IMR-90 (cell line): ENCODE measurements at regions not wholly inside any gene's neighbourhood (a gene's known extent, or its start where the extent isn't known, plus 50 kb on each side); places are given as distances from the start of the nearest gene placed in this dataset.

Experiments
- ATAC-seq: fragments of 200-7000 bp; cut with Tn5 transposase; 2 replicates; pipeline ENCODE4 v1.9.1; 2020; ENCODE audit warnings: low read depth, mild to moderate bottlenecking, moderate library complexity
- BruUV-seq: library from RNA; stranded (reverse); fragments of 400-500 nt; replicated peaks from 2 replicates; lab custom pipeline; 2021; lab: Mats Ljungman, UMichigan
- CTCF ChIA-PET: fragments of 300-600 bp; formaldehyde crosslinking; extraction: SDS; loops from one replicate; lab custom pipeline; 2021; ENCODE audit warnings: antibody characterized with exemption; lab: Yijun Ruan, JAX
- POLR2A ChIA-PET: fragments of 300-600 bp; sonication (Branson Sonifier 250); formaldehyde crosslinking; loops from one replicate; lab custom pipeline; 2022; ENCODE audit warnings: antibody characterized with exemption; ENCODE audit not compliant: unreplicated experiment; lab: Charles Lee
- DNase-seq: peaks from one replicate; pipeline ENCODE4 v3.0.0; 2013
- H2AFZ ChIP-seq: replicated peaks from 2 replicates; pipeline ENCODE3; 2013; ENCODE audit warnings: low read length, mild to moderate bottlenecking; ENCODE audit not compliant: poor library complexity
- H2AK5ac ChIP-seq: 2 replicates; pipeline ENCODE4 v1.6.1; 2013; ENCODE audit warnings: low read depth, low read length, inconsistent platforms
- H2AK9ac ChIP-seq: replicated peaks from 2 replicates; pipeline ENCODE3; 2013; ENCODE audit warnings: mild to moderate bottlenecking, low read depth, low read length, moderate library complexity; ENCODE audit not compliant: poor library complexity
- H2BK120ac ChIP-seq: 2 replicates; pipeline ENCODE4 v1.6.1; 2013; ENCODE audit warnings: low read depth, low read length, inconsistent platforms
- H2BK15ac ChIP-seq: 3 replicates; pipeline ENCODE4 v1.6.1; 2013; ENCODE audit warnings: low read depth, low read length, inconsistent platforms
- H2BK20ac ChIP-seq: 2 replicates; pipeline ENCODE4 v1.6.1; 2013; ENCODE audit warnings: low read depth, mild to moderate bottlenecking, inconsistent platforms, low read length, moderate library complexity
- H2BK5ac ChIP-seq: 2 replicates; pipeline ENCODE4 v1.6.1; 2013; ENCODE audit warnings: mild to moderate bottlenecking, low read depth, low read length, inconsistent platforms; ENCODE audit not compliant: poor library complexity, severe bottlenecking
- H3K14ac ChIP-seq: replicated peaks from 2 replicates; pipeline ENCODE4 v1.6.1; 2013; ENCODE audit warnings: low read depth, low read length, inconsistent platforms
- H3K18ac ChIP-seq: 2 replicates; pipeline ENCODE4 v1.6.1; 2013; ENCODE audit warnings: low read depth, low read length, control low read depth
- H3K23ac ChIP-seq: 2 replicates; pipeline ENCODE4 v1.6.1; 2013; ENCODE audit warnings: low read depth, low read length, inconsistent platforms
- H3K27ac ChIP-seq: 2 replicates; pipeline ENCODE4 v1.5.1; 2013; ENCODE audit warnings: mild to moderate bottlenecking, control low read depth, low read length; ENCODE audit not compliant: insufficient read depth
- H3K27me3 ChIP-seq: 2 replicates; pipeline ENCODE4 v1.6.1; 2013; ENCODE audit warnings: low read length; ENCODE audit not compliant: control insufficient read depth, insufficient read depth
- H3K36me3 ChIP-seq: 2 replicates; pipeline ENCODE4 v1.6.1; 2013; ENCODE audit warnings: low read length, mixed read lengths; ENCODE audit not compliant: control insufficient read depth, insufficient read depth
- H3K4ac ChIP-seq: 2 replicates; pipeline ENCODE4 v1.6.1; 2013; ENCODE audit warnings: low read depth, low read length, inconsistent platforms
- H3K4me1 ChIP-seq: 2 replicates; pipeline ENCODE4 v1.6.1; 2013; ENCODE audit warnings: low read length, mixed read lengths; ENCODE audit not compliant: control insufficient read depth, insufficient read depth
- H3K4me2 ChIP-seq: 2 replicates; pipeline ENCODE4 v1.6.1; 2013; ENCODE audit warnings: low read depth, mild to moderate bottlenecking, control low read depth, low read length, moderate library complexity
- H3K4me3 ChIP-seq: 2 replicates; pipeline ENCODE4 v1.5.1; 2013; ENCODE audit warnings: low read depth, mild to moderate bottlenecking, control low read depth, low read length, moderate library complexity; ENCODE audit not compliant: insufficient read depth
- H3K56ac ChIP-seq: 2 replicates; pipeline ENCODE4 v1.6.1; 2013; ENCODE audit warnings: low read length, inconsistent platforms; ENCODE audit not compliant: insufficient read depth; ENCODE audit errors: extremely low read depth
- H3K79me1 ChIP-seq, 2 experiments: 2 replicates each; pipeline ENCODE4 v1.6.1; 2013; ENCODE audit warnings: low read length in 2 of 2, inconsistent platforms in 1 of 2, low read depth in 1 of 2
- H3K9ac ChIP-seq: 2 replicates; pipeline ENCODE4 v1.6.1; 2013; ENCODE audit warnings: low read depth, low read length, control low read depth
- H3K9me1 ChIP-seq: 2 replicates; pipeline ENCODE4 v1.6.1; 2013; ENCODE audit warnings: low read length, inconsistent platforms; ENCODE audit not compliant: insufficient read depth
- H3K9me3 ChIP-seq: 2 replicates; pipeline ENCODE4 v1.6.1; 2013; ENCODE audit warnings: low read length; ENCODE audit not compliant: control insufficient read depth, insufficient read depth
- H4K20me1 ChIP-seq: 2 replicates; pipeline ENCODE4 v1.6.1; 2013; ENCODE audit warnings: low read length, inconsistent platforms; ENCODE audit not compliant: insufficient read depth
- H4K5ac ChIP-seq: 2 replicates; pipeline ENCODE4 v1.6.1; 2013; ENCODE audit warnings: mild to moderate bottlenecking, low read depth, low read length, control low read depth
- H4K8ac ChIP-seq, 2 experiments: 2 replicates each; pipeline ENCODE4 v1.6.1; 2013; ENCODE audit warnings: low read depth in 2 of 2, low read length in 2 of 2, control low read depth in 1 of 2, inconsistent platforms in 1 of 2
- H4K91ac ChIP-seq: 2 replicates; pipeline ENCODE4 v1.6.1; 2013; ENCODE audit warnings: low read depth, low read length, inconsistent platforms; ENCODE audit not compliant: insufficient read depth
- MAZ ChIP-seq: IDR thresholded peaks from 2 replicates; pipeline ENCODE4 v1.6.1; 2012; ENCODE audit warnings: low read depth, mild to moderate bottlenecking, low read length, improper control_type of control experiment, moderate library complexity, borderline replicate concordance
- NFE2L2 ChIP-seq: fragments of 150-350 bp; IDR thresholded peaks from 2 replicates; pipeline ENCODE4 v1.6.1; 2016; ENCODE audit warnings: low read depth, mild to moderate bottlenecking, low read length
- RCOR1 ChIP-seq: IDR thresholded peaks from 2 replicates; pipeline ENCODE4 v1.6.1; 2012; ENCODE audit warnings: mild to moderate bottlenecking, low read length, improper control_type of control experiment; ENCODE audit not compliant: insufficient replicate concordance
- WGBS, 2 experiments: methylation state at CpG; one replicate each; pipeline versions ENCODE4 v1.1.5 to v1.1.7; 2013; ENCODE audit warnings: missing lambda C conversion rate in 2 of 2; ENCODE audit not compliant: insufficient read length in 1 of 2; ENCODE audit errors: extremely low coverage in 2 of 2; 5-methylcytosine and 5-hydroxymethylcytosine counted together
- dilution Hi-C: fragments of 300-500 bp; cut with HindIII; formaldehyde crosslinking; loops from one replicate; pipeline ENCODE4 v1.14.3; 2018; ENCODE audit warnings: low sequenced_read_pairs; ENCODE audit not compliant: unreplicated experiment
- in situ Hi-C: fragments of 300-500 bp; cut with MboI; formaldehyde crosslinking; loops from 3 replicates; pipeline ENCODE4 v1.14.3; 2019; ENCODE audit warnings: low sequenced_read_pairs, inconsistent platforms, mixed read lengths
- intact Hi-C: fragments of 100-400 bp; cut with micrococcal nuclease; formaldehyde crosslinking; loops from 2 replicates; pipeline ENCODE4 v1.10.0; 2022

- Histone ChIP-seq H3K79me1 (no peaks in the 10 kb centered on the region), H3K18ac (no peak overlapping the region), H2AK5ac (no peak overlapping the region), H4K91ac (no peak overlapping the region), H4K5ac (no peak overlapping the region), H3K4ac (no peak overlapping the region), H3K27ac (no peak overlapping the region), H3K9ac (no peak overlapping the region), H3K9me3 (no peaks in the 10 kb centered on the region), H3K36me3 (no peaks in the 10 kb centered on the region), H3K4me1 (peaks cover 11% of the 10 kb centered on the region), H3K9me1 (no peaks in the 10 kb centered on the region), H2BK15ac (no peak overlapping the region), H2AFZ (no peak overlapping the region), H3K4me3 (no peak overlapping the region), H2BK120ac (no peak overlapping the region), H2AK9ac (no peak overlapping the region), H3K23ac (no peak overlapping the region), H3K56ac (no peak overlapping the region), H4K8ac (no peak overlapping the region), H3K4me2 (no peak overlapping the region), H2BK5ac (no peak overlapping the region), H4K20me1 (no peaks in the 10 kb centered on the region), H3K14ac (no peak overlapping the region), H2BK20ac (no peak overlapping the region), H3K27me3 (no peaks in the 10 kb centered on the region)
- no CpG with 5 or more reads among the region's 2 CpGs for WGBS, 2 experiments
- TF ChIP-seq NFE2L2 (no peak), MAZ (no peak), RCOR1 (no peak)
- intact Hi-C loops = no loop called here
- DNase-seq = peak; percentile 18
- no TSS peak for BruUV-seq
- CTCF ChIA-PET = no interaction called here
- peak; percentile 43 for ATAC-seq
- POLR2A ChIA-PET = no interaction called here
- dilution Hi-C loops = no loop called here
- in situ Hi-C loops = no loop called here
Observed at GRCh38 chr9:6109986-6110385, 94.6 kb upstream of the RANBP6 start.
